NCI-H1092 treated with DMSO at 0.1 percent for 48 hours (cell line): ENCODE measurements at regions not wholly inside any gene's neighbourhood (a gene's known extent, or its start where the extent isn't known, plus 50 kb on each side); places are given as distances from the start of the nearest gene placed in this dataset.

Source experiments
- DNase-seq: peaks from one replicate; lab custom pipeline; 2025; lab: John Stamatoyannopoulos, UW

DNA sequence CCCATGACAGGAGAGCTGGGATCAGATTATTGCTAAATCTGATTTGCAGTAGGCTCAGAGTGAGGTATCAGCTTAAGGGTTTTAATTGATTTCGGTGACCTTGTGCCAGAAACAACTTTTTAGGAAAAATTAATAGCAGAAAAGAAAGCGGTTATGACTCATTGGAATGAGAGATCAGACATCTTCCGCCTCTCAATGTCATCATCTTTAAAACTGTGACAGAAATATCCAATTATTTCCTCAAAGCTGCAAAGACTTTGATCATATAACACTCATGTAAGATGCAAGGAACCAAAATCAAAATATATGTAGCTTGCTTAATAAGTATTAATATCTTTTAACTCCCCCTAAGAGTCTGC lies 190.1 kb upstream of the FOXF1 start:
- no peak for DNase-seq

DNA sequence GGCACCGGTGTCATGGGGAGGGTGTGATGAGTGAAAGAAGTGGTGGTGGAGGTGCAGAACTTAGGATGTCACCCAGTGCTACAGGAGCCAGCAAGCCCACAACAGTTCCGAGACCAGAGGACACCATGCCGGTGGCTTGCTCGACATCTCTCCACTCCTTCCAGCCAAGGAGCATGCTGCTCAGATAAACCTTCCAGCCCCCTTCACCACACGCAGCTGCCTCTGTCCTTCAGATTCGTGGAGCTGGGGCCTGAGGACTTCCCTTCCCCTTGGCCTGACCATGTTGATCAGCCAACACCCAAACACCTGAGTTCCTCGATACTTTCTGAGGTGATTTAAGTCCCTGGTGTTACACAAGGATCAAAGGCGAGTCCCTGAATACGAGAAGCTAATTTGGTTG lies 188.8 kb upstream of the FOXF1 start:
- no peak for DNase-seq

DNA sequence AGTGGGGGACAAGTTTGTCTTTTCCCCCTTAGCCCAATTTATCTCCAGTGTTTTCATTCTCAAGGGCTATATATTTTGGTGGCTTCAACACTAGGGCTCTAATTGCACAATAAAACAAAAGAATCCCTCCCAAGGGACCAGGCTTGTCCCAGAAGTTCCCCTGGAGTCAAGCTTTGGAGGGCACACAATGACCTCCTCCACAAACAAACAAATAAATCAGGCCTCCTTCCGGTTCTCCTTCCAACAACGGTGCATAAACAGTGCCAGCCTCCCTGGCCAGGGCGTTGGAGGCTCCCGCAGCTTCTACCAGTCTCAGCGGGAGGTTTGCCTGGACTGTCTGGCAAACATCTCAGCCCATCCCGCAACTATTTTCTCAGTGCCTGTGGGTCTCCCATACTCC lies 188.0 kb upstream of the FOXF1 start:
- no peak for DNase-seq

DNA sequence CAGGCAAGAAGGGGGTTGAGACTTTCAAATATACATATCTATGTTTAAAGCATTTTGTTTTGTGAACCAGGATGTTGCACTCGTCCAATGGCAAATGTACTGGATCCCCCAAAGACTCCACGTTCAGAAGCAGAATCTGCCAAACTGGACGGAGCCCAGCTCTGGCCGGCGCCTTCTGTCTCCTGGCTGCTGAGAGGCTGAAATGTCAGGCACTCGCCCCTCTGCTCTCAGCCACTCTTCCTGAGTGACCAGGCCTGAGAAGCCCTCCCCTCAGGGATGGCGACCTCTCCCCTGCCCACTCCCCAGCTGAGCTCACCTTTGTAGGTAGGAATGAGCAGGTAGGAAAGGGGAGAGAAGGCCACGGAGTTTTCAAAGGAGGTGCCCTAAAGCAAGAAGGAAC lies 187.5 kb upstream of the FOXF1 start:
- DNase-seq, result no peak

DNA sequence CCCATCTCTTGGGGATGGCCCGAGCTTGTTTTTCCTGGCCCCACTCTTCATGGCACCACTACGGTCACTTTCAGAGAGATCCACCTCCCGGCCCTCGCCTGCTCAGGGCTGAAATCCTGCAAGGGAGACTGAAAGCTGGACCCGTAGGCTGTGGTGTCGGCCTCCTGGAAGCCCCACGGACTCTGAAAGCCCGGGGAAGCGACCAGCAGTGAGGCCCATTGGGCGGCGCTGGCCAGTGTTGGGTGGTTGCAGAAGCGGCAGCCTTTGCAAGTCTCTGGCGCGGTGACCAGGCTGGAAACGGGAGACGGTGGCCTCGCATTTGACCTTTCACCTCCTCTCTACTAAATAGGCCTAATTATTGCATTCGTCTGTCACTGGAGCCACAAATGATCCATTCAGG lies 186.0 kb upstream of the FOXF1 start:
- DNase-seq, result no peak

DNA sequence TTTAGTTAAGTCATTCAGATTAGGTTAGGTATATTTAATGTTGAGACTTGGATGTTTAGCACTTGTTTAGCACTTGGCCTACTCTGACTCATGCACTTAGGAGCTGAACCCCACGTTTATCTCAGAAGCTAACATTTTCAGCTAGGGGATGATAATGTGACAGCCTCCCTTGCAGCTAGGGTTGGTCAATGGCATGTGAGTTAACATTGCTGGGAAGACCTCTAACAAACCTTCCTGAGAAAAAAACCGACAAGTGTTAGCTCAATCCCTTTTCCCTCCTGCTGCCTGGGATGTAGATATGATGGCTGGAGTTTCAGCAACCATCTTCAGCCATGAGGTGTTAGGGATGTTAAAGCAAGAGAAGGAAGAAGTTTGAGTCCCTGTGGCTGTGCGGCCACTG lies 185.0 kb upstream of the FOXF1 start:
- no peak for DNase-seq

DNA sequence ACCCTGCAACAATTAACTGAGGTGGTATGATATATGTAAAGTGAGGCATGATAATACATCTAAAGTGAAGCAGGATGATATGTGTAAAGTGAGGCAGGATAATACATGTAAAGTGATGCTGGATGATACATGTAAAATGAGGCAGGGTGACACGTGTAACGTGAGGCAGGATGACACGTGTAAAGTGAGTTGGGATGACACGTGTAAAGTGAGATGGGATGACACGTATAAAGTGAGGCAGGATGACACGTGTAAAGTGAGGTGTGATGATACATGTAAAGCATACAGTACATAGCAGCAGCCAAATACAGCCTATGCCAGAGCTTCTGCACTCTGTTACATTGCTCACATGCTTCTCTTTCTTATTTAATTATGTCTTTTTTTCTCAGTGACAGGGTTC lies 184.4 kb upstream of the FOXF1 start:
- DNase-seq, result no peak

DNA sequence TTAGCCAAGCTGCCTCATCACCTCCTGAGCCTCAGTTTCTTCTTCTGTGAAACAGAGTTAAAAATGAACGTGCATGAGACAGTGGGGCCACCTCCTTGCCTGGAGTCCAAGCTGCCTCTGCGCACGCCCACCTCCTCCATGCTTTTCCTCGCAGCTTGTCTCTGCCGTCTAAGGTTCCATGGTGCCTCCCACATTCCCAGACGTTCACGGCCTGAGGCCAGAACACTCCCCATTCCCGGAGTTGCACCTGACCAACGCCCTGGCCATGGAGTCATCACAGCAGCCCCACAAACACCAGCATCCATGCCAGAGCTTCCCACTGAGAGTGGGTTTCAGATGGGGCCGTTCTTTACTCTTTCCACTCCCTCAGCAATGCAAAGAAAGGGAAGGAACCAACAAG lies 183.0 kb upstream of the FOXF1 start:
- no peak for DNase-seq

DNA sequence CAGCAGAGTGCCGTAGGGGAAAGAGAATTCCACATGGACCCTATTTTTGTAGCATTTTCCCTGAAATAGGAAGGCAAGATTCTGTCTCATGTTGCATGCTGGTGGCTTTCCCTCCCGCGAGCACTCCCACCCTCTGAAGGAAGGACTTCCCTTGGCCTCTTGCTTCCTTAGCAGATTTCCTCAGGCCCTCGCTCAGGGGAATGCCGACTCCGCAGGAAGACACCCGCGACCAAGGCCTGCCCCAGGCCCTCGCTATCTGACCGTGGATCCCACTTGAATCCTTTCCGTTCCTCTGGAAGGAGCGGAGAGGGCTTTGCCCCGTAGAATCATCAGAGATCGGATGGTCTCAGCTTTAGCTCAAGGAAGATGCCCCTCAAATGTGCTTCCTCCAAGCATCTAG lies 179.4 kb upstream of the FOXF1 start:
- DNase-seq, result no peak

DNA sequence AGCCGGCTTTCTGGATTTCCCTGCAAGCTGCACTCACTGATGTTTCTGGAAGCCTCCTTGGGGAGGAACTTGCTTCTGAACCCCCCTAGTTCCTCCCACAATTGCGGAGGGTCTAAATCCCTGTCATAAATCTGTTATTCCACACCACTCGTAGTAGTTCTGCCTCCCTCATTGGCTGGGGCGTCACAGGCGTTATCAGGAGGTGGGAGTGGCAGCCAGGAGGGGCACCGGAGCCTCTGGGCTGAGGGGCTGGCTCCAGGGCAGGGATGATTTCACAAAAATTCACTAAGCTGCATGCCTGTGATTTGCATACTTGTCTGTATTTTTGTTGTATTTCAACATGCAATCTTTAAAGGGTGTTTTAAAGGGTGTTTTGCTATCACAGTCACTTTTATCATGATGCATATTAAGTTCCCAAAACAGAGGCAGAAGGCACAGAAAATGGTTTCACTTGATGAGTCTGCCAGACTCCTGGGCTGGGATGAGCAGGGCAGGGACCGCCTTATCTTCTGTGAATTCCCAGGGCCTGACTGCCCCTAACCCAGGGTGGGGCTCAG lies 176.2 kb upstream of the FOXF1 start:
- no peak for DNase-seq

DNA sequence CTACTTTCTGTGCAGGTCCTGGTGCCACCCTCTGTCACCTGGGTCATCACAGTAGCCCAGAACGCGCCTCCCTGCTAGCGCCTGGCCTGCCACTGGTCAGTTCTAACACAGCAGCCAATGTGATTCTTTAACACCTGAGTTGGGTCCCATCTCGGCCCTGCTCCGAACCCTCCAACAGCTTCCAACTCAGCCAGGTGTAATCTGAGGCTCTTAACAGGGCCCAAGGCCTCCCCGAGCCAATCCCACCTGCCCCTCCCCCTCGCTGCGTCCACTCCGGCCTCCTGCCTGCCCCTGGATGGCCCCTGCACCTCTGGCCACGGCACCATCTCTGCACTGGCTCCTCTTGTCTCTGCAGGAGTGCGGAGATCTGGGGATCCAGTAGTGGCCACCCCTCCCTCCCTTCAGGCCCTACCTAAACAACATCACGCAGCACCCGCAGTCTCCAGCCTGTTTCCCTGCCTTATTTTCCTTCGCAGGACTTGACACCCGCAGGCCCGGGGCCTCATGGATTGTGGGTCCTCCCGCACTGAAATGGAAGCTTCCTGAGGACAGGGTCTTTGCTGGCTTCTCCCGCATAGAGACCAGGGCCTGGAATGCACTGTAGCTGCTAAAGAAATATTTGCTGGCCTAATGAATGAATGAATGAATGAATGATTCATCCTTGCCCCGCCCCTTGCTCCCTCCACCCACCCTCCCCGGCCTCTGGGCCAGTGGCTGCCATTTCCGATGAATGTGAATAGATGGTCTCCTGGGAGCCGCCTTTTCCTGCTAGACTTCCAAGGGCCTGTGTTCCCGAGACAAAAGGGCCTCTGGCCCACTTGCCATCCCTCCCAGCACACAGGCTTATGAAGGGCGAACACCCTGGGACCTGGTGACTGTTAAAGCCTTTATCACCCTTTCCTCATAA lies 174.8 kb upstream of the FOXF1 start:
- DNase-seq, result no peak

DNA sequence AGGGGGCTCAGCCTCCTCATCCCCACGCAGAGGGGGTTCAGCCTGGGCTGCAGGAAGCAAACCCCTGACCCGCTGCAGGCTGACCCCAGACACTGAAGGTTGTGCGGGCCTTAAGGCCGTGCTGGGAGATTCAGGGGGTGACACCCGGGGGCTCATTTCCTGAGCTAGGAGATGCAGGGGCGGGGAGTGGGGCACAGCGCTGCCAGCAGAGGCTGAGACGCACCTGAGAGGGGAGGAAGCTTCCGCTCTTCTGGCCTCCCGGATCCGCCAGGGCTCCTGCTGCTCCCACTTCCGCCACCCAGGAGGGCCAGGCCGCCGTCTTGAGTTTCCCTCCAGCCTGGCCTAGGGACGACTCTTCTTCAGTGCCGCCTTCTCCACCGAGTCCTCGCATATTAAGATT lies 173.2 kb upstream of the FOXF1 start:
- no peak for DNase-seq

DNA sequence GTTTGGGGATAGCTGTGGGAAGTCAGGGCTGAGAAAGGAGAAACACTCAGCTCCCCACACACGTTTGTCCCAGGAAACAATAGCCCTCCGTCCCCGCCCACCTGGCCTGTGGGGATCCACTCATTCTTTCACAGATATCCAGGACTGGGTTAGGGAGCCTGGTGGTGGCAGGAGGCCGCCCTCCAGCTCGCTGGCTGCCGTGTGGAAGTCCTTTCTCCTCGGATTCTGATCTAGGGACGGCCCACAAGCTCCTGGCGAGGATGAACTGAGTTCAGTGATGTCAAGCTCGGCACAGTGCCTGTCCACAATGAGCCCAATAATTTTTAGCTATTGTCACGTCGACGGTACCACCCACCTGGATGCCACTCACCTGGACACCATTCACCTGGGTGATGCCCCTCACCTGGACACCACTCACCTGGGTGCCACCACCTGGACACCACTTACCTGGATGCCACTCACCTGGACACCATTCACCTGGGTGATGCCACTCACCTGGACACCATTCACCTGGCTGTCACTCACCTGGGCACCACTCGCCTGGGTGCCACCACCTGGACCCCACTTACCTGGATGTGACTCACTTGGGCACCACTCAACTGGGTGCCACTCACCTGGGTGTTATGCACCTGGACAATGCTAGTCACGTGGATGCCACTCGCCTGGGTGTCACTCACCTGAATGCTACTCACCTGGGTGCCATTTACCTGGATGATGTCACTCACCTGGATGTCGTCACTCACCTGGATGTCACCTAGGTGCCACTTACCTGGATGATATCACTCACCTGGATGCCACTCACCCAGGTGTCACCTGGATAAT lies 172.5 kb upstream of the FOXF1 start:
- DNase-seq, result no peak

DNA sequence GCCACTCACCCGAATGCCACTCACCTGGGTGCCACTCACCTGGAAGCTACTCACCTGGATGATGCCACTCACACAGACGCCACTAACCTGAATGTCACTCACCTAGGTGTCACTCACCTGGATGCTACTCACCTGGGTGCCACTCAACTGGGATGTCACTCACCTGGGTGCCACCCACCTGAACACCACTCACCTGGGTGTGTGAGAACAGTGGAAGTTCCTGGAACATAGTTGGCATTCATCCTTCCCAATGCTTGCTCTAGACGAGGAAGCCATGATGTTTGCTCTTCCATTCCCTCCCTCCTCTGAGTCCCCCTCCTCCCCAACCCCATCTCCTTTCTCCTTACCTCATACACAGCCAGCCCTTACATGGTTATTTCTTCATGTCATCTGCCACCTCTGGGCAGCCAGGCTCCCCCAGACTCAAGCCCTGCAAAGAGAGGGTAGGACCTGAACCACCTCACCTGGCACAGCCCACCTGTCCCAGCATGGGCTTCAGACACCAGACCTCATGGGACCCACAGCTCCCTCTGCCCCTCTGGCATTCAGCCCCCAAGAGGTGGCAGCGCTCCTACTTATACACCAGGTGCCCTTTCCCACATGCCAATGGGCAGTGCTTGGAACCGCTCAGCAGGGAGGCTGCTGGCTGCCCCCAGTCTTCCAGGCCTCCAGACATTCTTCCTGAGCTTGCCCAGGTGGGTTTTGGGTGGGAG lies 171.8 kb upstream of the FOXF1 start:
- DNase-seq, result no peak

DNA sequence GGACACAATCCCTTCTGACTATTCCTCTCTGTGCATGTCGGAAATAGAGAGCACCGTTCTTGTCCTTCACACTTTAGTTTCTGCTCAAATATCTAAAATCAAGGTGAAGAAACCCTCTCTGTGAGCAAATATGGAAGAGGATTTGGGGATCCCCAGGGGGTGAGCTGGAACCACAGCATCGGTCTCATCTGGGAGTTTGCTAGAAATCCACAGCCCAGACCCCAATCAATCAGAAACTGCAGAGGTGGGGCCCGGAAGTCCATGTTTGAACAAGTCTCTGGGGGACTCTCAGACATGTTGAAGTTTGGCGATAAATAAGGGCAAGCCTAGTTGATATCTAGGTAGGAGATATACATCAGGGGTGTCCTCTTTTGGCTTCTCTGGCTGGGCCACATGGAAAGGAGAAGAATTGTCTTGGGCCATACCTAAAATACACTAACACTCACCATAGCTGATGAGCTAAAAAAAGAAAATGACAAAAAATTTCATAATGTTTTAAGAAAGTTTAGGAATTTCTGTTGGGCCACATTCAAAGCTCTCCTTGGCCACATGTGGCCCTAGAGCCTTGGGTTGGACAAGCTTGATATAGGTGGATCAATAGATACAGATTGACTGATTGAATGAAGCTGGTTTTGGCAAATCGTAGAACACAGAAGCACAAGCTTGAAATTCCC lies 168.0 kb upstream of the FOXF1 start:
- no peak for DNase-seq

DNA sequence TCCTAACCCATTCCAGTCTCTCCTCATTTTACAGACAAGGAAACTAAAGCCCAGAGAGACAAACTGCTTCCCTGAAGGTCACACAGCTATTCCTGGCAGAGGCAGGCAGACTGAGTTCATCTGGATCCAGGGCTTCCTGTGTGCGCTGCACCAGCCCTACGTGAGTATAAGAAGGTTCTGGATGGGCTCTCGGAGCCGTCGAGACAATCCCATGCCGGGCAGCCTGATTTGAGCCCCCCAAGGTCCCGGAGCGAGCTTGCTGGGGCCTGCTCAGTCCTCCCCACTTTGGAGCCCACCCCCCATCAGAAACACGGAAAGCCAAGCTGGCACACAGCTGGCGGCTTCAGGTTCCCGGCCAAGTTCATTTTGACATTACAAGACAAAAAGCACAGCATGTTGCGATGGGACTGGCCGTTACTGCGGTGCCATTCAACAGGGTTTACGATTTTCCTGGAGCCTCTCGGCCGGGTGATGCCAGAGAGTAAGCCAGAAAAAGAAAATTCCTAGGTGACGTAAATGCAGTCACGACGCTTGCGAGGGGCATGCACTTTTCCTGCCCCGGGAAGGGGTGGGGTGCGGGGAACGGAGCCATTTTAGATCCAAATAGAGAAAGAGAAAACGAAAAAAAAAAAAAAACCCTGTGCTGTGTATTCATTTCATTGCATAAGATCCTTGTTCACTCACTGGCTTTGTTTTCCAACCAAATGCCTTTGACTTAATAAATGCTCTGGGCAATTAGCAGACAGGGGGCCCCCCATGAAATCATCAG lies 167.1 kb upstream of the FOXF1 start:
- no peak for DNase-seq

DNA sequence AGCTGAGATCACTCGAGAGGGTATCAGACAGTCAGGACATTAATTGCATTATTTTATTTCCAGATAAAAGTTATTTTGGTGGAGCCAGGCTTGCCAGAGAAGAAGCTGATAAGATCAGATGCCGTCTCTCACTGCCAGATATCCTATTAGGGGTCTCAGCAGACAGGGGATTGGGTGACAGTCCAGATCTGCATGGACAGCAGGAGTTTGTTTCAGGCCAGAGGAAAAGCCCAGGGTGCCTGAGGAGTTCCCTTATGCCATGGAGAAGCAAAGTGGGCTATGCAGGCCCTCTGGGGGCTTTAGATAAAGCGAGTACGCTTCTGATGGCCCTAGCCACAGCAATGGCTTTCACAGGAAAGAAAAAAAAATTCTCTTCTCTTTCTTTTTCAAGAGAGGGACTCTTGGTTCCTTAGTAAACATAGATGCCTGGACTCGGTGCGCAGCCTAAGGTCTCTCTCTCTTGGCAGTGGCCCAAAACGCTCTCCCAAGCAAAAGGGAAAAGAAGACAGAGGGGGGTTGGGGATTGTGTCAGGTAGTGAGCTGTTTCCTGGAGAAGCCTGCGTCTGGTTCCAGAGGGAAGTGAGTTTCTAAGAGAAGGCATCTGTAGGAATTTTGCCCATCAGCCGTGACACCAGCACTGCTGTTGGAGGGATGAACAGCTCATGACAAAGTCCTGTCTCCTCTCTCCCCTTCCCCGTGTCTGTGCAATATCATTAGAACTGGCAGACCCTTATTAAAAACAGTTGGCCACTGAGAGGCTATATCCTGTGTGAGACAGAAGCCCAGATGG lies 166.3 kb upstream of the FOXF1 start:
- no peak for DNase-seq

DNA sequence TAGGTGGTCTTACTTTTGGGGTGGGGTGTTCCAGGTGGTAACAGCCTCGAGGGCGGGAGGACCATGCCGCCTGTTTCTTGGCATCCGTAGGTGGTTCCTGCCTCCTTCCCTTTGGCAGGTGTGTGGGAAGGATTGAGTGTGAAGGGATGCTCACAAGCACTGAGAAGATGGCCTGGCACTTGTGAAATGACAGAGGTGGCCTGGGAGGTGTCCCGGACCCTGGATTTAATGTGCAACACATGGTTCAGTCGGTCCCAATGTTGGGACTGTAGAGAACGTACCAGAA lies 165.8 kb upstream of the FOXF1 start:
- no peak for DNase-seq

DNA sequence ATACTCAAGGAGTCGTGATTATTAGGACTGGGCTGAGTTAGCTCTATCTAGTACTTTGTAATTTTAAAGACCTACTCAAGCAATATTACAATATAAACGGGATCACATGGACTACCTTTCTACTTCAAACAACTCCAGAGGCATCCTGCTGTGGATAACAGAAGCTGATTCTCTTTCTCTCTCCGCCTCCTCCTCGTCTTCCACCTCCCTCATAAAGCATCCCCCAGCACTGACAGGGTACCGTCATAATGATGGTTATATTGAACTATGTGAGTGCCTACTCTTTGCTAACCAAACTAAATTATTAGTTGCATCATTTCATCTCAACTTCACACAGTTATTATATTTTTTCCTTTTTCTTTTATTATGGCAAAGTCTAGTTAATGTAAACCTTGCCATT lies 165.4 kb upstream of the FOXF1 start:
- DNase-seq, result no peak

DNA sequence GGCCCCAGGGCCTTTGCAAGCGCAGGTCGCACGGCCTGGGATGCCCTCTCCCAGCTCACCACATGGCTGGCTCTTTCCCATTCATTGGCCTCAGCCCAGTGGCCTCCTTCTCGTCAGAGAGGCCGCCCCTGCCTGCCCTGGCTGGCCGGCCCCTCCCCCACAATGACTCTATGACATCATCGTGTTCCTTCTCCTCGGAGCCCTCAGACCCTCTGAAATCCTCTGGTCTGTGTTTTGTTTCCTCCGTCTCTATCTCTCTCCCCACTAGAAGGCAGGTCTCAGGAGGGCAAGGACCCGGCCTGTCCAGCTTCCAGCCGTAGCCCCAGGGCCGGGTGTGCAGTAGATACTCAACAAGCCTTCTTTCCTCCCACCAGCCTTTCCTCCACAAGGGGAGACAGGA lies 164.8 kb upstream of the FOXF1 start:
- DNase-seq, result no peak

DNA sequence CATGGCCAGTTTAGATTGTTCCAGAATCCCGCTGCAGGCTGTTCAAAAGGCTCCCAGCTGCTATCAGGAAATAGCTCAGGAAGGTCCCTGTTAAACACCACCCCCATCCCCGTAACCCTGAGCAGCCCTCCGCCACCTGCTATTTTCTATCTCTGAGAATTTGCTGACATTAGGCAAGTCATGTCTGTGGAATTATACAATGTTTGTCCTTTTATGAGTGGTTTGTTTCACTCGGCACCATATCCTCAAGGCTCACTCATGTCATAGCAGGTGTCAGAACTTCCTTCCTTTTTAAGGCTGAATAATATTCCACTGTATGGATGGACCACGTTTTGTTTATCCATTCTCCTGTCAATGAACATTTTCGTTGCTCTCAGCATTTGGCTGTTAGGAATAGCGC lies 164.3 kb upstream of the FOXF1 start:
- DNase-seq, result no peak
